HEK293 (cell line): ENCODE measurements at regions not wholly inside any gene's neighbourhood (a gene's known extent, or its start where the extent isn't known, plus 50 kb on each side); places are given as distances from the start of the nearest gene placed in this dataset.

Source experiments
- CTCF ChIP-seq: fragments of 450-650 bp; formaldehyde crosslinking; IDR thresholded peaks from 2 replicates; pipeline ENCODE4 v1.5.1; 2016; ENCODE audit warnings: missing biosample characterization, missing genetic modification characterization
- PRDM10 ChIP-seq: fragments of 450-650 bp; formaldehyde crosslinking; IDR thresholded peaks from 2 replicates; pipeline ENCODE4 v1.5.1; 2016; ENCODE audit warnings: missing biosample characterization, missing genetic modification characterization
- RBAK ChIP-seq: fragments of 450-650 bp; formaldehyde crosslinking; IDR thresholded peaks from 2 replicates; pipeline ENCODE4 v1.5.1; 2016; ENCODE audit warnings: missing biosample characterization, missing genetic modification characterization
- SALL2 ChIP-seq: fragments of 450-650 bp; formaldehyde crosslinking; IDR thresholded peaks from 2 replicates; pipeline ENCODE4 v1.5.0; 2017; ENCODE audit warnings: missing biosample characterization, mild to moderate bottlenecking, missing genetic modification characterization, borderline replicate concordance
- ZBTB7A ChIP-seq: fragments of 450-650 bp; formaldehyde crosslinking; IDR thresholded peaks from 2 replicates; pipeline ENCODE4 v1.5.1; 2016; ENCODE audit warnings: low read depth, missing biosample characterization, missing genetic modification characterization
- ZFP3 ChIP-seq: fragments of 450-650 bp; formaldehyde crosslinking; IDR thresholded peaks from 2 replicates; pipeline ENCODE4 v1.5.1; 2016; ENCODE audit warnings: low read depth, missing biosample characterization, missing genetic modification characterization
- ZNF157 ChIP-seq: fragments of 450-650 bp; formaldehyde crosslinking; IDR thresholded peaks from 2 replicates; pipeline ENCODE4 v1.5.1; 2016; ENCODE audit warnings: missing biosample characterization, missing genetic modification characterization
- ZNF274 ChIP-seq, 2 experiments: fragments of 200-500 bp in 1 of 2; fragments of 450-650 bp in 1 of 2; sonication (Bioruptor generic) in 1 of 2; formaldehyde crosslinking in 1 of 2; IDR thresholded peaks; 2 replicates each; pipeline versions ENCODE4 v1.5.1 to v1.6.1; 2014 to 2016; ENCODE audit warnings: borderline replicate concordance in 1 of 2, inconsistent platforms in 1 of 2, low read length in 1 of 2, missing biosample characterization in 1 of 2, missing genetic modification characterization in 1 of 2
- ZNF473 ChIP-seq: fragments of 450-650 bp; formaldehyde crosslinking; IDR thresholded peaks from 2 replicates; pipeline ENCODE4 v1.5.1; 2017; ENCODE audit warnings: missing biosample characterization, missing genetic modification characterization
- ZNF521 ChIP-seq: fragments of 450-650 bp; formaldehyde crosslinking; IDR thresholded peaks from 2 replicates; pipeline ENCODE4 v1.5.1; 2017; ENCODE audit warnings: missing biosample characterization, mild to moderate bottlenecking, missing genetic modification characterization
- TF ChIP-seq, protein P1 (sequence below): fragments of 450-650 bp; formaldehyde crosslinking; IDR thresholded peaks from 2 replicates; pipeline ENCODE4 v1.5.1; 2016; ENCODE audit warnings: missing biosample characterization, missing genetic modification characterization

DNA sequence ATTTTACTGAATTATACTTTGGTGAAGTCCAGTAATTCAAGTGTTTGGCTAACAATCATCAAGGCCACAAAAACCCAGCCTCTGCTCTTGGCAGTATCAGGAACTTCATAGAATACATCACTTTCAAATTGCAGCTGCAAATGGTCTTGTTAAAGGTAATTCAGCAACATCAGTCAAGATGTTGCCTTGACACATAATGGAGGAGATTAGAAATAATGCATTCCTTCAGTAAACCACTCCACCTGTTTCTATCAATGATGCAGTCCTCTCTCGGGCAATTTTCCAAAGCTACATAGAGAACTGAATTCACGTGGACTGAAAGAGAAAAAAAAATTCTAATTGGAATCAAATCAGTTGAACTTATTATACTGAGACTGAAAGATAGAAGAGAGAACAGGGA, 279.3 kb downstream of the VGLL3 start:
- TF ChIP-seq RBAK (tag by site-specific recombination) = no peak
- TF ChIP-seq CTCF (tag by site-specific recombination) = no peak
- TF ChIP-seq, protein P1, sequence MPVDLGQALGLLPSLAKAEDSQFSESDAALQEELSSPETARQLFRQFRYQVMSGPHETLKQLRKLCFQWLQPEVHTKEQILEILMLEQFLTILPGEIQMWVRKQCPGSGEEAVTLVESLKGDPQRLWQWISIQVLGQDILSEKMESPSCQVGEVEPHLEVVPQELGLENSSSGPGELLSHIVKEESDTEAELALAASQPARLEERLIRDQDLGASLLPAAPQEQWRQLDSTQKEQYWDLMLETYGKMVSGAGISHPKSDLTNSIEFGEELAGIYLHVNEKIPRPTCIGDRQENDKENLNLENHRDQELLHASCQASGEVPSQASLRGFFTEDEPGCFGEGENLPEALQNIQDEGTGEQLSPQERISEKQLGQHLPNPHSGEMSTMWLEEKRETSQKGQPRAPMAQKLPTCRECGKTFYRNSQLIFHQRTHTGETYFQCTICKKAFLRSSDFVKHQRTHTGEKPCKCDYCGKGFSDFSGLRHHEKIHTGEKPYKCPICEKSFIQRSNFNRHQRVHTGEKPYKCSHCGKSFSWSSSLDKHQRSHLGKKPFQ = no peak
- no peak for TF ChIP-seq ZFP3 (tag by site-specific recombination)
- TF ChIP-seq ZNF274 (IDR thresholded peaks at IDR 0.05; ENCODE audit: low read length) = no peak
- no peak for TF ChIP-seq ZNF274 (tag by site-specific recombination; IDR thresholded peaks at IDR 0.05; ENCODE audit: borderline replicate concordance)
- no peak for TF ChIP-seq ZBTB7A (tag by site-specific recombination)
- no peak for TF ChIP-seq ZNF521 (tag by site-specific recombination)
- no peak for TF ChIP-seq PRDM10 (tag by site-specific recombination)
- TF ChIP-seq ZNF473 (tag by site-specific recombination) = no peak
- no peak for TF ChIP-seq ZNF157
- no peak for TF ChIP-seq SALL2 (tag by site-specific recombination)
